Fibroblast of skin of back (primary cell): ENCODE measurements at regions not wholly inside any gene's neighbourhood (a gene's known extent, or its start where the extent isn't known, plus 50 kb on each side); places are given as distances from the start of the nearest gene placed in this dataset.
A peak's percentile ranks its signal among the peaks of the same experiment; 100 is the strongest.

ENCODE experiments used
- DNase-seq: peaks from one replicate; pipeline ENCODE4 v3.0.0-alpha.2; 2013

GRCh38 chr2:144074450-144074849 is 445.5 kb downstream of the ZEB2 start:
- DNase-seq, result no peak

- peak; percentile 42 for DNase-seq
These were observed 448.5 kb downstream of the ZEB2 start for GRCh38 chr2:144071461-144071860.

GRCh38 chr2:144067506-144067905 is 452.4 kb downstream of the ZEB2 start:
- DNase-seq, result no peak

GRCh38 chr2:144063602-144064001 is 456.3 kb downstream of the ZEB2 start:
- no peak for DNase-seq

GRCh38 chr2:144054911-144055310 is 465.0 kb downstream of the ZEB2 start:
- no peak for DNase-seq

- DNase-seq, result no peak
These were observed 467.8 kb downstream of the ZEB2 start for GRCh38 chr2:144052083-144052482.

- DNase-seq, result no peak
These were observed 470.8 kb downstream of the ZEB2 start for GRCh38 chr2:144049137-144049536.

- DNase-seq, result peak; percentile 7
These were observed 471.3 kb downstream of the ZEB2 start for GRCh38 chr2:144048631-144049060.

GRCh38 chr2:144042751-144043150 is 477.2 kb downstream of the ZEB2 start:
- no peak for DNase-seq

- DNase-seq, result no peak
These were observed 478.3 kb downstream of the ZEB2 start for GRCh38 chr2:144041612-144042011.

GRCh38 chr2:144040834-144041233 is 479.1 kb downstream of the ZEB2 start:
- DNase-seq, result no peak

- DNase-seq, result no peak
These were observed 487.4 kb downstream of the ZEB2 start for GRCh38 chr2:144032566-144032965.

GRCh38 chr2:144030791-144031190 is 489.1 kb downstream of the ZEB2 start:
- no peak for DNase-seq

GRCh38 chr2:144027593-144027992 is 492.3 kb downstream of the ZEB2 start:
- no peak for DNase-seq

GRCh38 chr2:144026753-144027152 is 493.2 kb downstream of the ZEB2 start:
- DNase-seq, result no peak

GRCh38 chr2:144020047-144020446 is 499.9 kb downstream of the ZEB2 start:
- no peak for DNase-seq

- DNase-seq, result peak; percentile 97
These were observed 504.2 kb downstream of the ZEB2 start for GRCh38 chr2:144015655-144016245.

GRCh38 chr2:144015036-144015435 is 504.9 kb downstream of the ZEB2 start:
- peak; percentile 50 for DNase-seq

GRCh38 chr2:144014103-144014502 is 505.8 kb downstream of the ZEB2 start:
- DNase-seq, result peak; percentile 56

GRCh38 chr2:144012304-144012703 is 507.6 kb downstream of the ZEB2 start:
- no peak for DNase-seq

GRCh38 chr2:144011553-144011952 is 508.4 kb downstream of the ZEB2 start:
- no peak for DNase-seq

- no peak for DNase-seq
These were observed 508.8 kb downstream of the ZEB2 start for GRCh38 chr2:144011098-144011497.

- DNase-seq, result no peak
These were observed 509.7 kb downstream of the ZEB2 start for GRCh38 chr2:144010096-144010836.

- no peak for DNase-seq
These were observed 513.8 kb downstream of the ZEB2 start for GRCh38 chr2:144006139-144006538.
